DMS 273 (cell line): ENCODE measurements at regions not wholly inside any gene's neighbourhood (a gene's known extent, or its start where the extent isn't known, plus 50 kb on each side); places are given as distances from the start of the nearest gene placed in this dataset.
"Not testable (repeated sequence)": the region's sequence is repeated elsewhere in the genome, so short reads cannot be mapped to it uniquely, and the experiment has no call there.

Source experiments
- DNase-seq: peaks from one replicate; lab custom pipeline; 2025; ENCODE audit not compliant: unreplicated experiment; lab: John Stamatoyannopoulos, UW

DNA sequence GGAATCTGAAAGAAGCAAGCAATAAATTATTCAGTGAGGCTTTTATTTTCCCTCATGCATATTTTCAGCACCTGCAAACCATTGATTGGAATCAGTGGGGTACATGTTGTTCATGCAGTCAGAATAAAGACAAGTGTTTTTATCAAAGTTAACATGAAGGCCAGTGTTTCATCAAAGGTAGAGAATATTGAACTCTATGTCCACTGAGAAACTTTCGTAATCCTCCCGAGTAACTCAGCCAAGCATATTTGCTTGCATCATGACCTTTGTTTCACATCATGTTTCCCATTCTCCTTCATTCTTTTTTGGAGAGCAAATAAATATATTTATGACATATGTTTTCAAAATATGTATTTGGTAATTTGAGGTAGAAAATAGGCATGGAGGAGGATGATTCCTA lies 663.1 kb downstream of the SH2D4B start:
- DNase-seq: no peak

- not testable (repeated sequence) for DNase-seq
These were observed 667.6 kb upstream of the NRG3 start for GRCh38 chr10:81207359-81207758.

DNA sequence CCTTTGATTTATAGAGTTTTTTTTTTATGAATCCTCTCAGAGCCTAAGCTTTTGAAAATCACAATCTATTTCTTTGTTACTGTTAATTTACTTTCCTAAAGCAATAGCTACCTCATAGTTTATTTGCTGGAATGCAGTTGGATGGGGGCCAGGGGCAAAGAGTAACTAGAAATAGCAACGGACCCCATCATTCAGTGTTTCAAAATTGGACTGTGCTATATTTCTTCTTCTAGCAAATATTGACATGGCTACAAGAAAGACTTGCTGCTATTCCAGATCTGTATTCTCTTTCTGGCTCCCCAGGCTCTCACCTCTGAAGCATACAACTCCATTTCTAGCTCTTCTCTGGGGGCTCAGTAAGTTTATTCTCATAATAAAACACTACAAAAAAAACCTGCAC lies 661.6 kb upstream of the NRG3 start:
- no peak for DNase-seq

DNA sequence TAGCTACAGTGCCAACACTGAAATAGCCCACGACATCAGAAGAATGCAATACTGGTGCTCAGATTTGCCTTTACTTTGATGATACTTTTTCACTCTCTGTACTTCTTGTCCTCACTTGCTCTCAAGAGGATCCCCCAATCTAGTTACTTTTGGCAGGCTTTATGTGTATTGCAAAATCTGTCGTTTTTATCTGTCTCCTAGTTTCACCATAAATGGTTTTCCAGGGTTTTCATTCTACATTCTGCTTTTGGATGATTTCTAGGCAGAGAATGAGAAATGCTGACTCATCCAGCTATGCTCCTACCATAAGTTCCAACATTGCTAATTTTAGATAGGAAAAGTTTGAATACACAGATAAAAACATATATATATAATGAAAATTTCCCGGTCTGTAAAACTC lies 659.5 kb upstream of the NRG3 start:
- no peak for DNase-seq

GRCh38 chr10:81216949-81217348 lies 658.0 kb upstream of the NRG3 start:
- DNase-seq: no peak

DNA sequence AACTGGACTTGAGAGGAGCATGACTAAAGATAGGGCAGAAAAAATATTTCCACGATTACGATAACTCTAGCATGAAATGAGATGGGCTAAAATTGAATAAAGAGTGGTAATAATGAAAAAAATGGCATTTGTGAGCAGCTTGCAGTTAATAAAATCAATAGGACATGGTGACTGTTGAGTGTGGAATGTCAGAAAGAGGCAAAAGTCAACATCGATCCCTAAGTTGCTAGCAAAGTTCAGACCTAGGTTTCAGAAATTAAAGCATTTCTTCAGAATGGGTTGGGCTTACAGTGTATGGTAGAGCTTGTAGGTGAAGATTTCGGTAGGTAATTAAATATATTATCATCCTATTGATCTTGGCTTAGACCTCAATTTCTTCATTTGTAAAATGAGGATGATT lies 656.7 kb upstream of the NRG3 start:
- no peak for DNase-seq

GRCh38 chr10:81219758-81220157 lies 655.2 kb upstream of the NRG3 start:
- no peak for DNase-seq

DNA sequence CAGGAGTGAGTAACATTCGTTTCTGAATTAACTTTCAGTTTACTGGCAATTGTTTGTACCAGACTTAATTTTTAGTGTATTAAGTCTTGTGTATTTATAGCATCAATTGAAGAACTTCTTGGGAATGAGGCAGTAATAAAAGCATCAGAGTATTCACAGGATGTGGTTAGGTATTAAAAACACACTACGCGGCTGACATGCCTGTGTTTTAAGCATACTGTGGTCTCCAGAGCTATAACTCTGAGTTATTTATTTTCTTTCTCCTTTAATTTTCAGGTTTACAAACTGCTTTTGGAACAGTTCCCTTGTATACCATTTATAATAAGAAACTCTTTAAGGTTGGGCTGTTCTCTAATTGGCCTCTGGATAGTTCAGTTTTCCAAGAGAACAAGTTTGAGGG lies 626.1 kb upstream of the NRG3 start:
- DNase-seq: no peak

- DNase-seq: no peak
These were observed 623.4 kb upstream of the NRG3 start for GRCh38 chr10:81251457-81252115.

GRCh38 chr10:81264991-81265390 lies 610.0 kb upstream of the NRG3 start:
- not testable (repeated sequence) for DNase-seq

GRCh38 chr10:81270051-81270450 lies 604.9 kb upstream of the NRG3 start:
- no peak for DNase-seq

- no peak for DNase-seq
These were observed 594.2 kb upstream of the NRG3 start for GRCh38 chr10:81280497-81281479.

- DNase-seq: no peak
These were observed 586.5 kb upstream of the NRG3 start for GRCh38 chr10:81288544-81288943.

DNA sequence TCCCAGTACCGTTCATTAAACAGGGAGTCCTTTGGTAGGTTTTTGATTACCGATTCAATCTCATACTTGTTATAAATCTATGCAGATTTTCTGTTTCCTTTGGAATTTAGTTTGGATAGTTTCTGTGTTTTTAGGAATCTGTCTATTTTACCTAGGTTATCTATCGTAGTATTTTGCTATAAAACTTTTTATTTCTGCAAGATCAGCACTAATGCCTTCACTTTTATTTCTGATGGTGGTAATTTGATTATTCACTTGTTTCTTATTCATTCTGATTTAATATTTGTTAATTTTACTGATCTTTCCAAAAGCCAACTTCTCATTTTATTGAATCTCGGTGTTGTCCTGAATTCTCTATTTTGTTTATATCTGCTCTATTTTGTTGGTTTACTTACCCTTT lies 577.7 kb upstream of the NRG3 start:
- no peak for DNase-seq

GRCh38 chr10:81303656-81304055 lies 571.3 kb upstream of the NRG3 start:
- DNase-seq: no peak

- DNase-seq: peak; percentile 91
These were observed 567.8 kb upstream of the NRG3 start for GRCh38 chr10:81306971-81307782.

DNA sequence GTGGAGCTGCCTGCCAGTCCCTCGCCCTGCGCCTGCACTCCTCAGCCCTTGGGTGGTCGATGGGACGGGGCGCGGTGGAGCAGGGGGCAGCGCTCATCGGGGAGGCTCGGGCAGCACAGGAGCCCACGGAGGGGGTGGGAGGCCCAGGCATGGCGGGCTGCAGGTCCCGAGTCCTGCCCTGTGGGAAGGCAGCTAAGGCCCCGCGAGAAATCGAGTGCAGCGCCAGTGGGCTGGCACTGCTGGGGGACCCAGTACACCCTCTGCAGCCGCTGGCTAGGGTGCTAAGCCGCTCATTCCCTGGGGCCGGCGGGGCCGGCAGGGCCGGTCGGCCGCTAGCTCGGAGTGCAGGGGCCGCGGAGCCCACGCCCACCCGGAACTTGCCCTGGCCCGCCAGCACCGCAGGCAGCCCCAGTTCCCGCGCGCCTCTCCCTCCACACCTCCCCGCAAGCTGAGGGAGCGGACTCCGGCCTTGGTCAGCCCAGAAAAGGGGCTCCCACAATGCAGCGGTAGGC lies 565.9 kb upstream of the NRG3 start:
- DNase-seq: no peak

GRCh38 chr10:81314471-81314870 lies 560.5 kb upstream of the NRG3 start:
- peak; percentile 4 for DNase-seq

- DNase-seq: no peak
These were observed 560.0 kb upstream of the NRG3 start for GRCh38 chr10:81315026-81315425.

- DNase-seq: no peak
These were observed 527.0 kb upstream of the NRG3 start for GRCh38 chr10:81348003-81348402.

DNA sequence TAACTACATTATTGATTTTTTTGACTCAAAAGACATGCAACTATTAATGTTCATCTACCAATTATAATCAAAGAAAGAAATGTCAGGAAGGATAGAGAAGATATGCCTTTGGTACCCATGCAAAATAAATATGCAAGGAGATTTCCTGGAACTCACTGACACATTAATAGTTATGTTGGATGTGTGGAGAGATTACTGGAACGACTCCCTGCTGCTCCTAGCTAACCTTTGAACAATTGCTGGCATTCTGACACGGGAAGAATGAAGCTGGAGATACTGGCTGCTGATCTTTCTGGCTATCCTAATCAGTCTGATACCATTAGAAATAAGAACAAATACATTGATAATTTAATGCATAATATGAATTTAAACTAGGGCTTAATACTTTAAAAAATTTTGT lies 507.9 kb upstream of the NRG3 start:
- no peak for DNase-seq
